ENCODE measurements at regions not wholly inside any gene's neighbourhood (a gene's known extent, or its start where the extent isn't known, plus 50 kb on each side); places are given as distances from the start of the nearest gene placed in this dataset.

GRCh38 chr18:37665346-37665745 lies 99.7 kb upstream of the CELF4 start:
- TF ChIP-seq POLR2AphosphoS5 (IDR thresholded peaks at IDR 0.05) (no peak), CTCF (IDR thresholded peaks at IDR 0.05) (no peak), POLR2A (IDR thresholded peaks at IDR 0.05) (no peak), EP300 (IDR thresholded peaks at IDR 0.05; ENCODE audit: low read depth) (no peak)
